ENCODE measurements at regions not wholly inside any gene's neighbourhood (a gene's known extent, or its start where the extent isn't known, plus 50 kb on each side); places are given as distances from the start of the nearest gene placed in this dataset.

DNA sequence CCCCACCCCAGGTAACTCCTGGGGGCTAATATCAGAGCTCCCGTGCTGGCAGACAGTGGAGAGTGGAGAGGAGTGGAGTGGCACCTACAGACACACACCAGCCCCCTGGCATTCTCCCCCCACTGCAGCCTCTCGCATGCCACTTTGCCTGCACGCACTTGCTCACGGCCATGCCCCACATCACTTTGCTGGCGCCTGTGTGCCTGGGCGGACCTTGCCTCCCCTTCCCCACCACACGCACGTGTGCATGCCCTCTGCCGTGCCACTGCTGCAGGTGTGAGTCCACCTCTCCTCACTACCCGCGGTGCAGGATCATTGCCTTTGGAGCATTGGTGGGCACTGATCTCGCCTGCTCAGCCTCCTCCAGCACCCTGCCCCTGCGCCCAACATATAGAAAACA, 72.6 kb upstream of the DOK6 start:
- POLR2A ChIA-PET: no interaction called here
- CTCF ChIA-PET: no interaction called here
- TF ChIP-seq, protein P1, sequence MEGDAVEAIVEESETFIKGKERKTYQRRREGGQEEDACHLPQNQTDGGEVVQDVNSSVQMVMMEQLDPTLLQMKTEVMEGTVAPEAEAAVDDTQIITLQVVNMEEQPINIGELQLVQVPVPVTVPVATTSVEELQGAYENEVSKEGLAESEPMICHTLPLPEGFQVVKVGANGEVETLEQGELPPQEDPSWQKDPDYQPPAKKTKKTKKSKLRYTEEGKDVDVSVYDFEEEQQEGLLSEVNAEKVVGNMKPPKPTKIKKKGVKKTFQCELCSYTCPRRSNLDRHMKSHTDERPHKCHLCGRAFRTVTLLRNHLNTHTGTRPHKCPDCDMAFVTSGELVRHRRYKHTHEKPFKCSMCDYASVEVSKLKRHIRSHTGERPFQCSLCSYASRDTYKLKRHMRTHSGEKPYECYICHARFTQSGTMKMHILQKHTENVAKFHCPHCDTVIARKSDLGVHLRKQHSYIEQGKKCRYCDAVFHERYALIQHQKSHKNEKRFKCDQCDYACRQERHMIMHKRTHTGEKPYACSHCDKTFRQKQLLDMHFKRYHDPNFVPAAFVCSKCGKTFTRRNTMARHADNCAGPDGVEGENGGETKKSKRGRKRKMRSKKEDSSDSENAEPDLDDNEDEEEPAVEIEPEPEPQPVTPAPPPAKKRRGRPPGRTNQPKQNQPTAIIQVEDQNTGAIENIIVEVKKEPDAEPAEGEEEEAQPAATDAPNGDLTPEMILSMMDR (IDR thresholded peaks at IDR 0.05; ENCODE audit: insufficient read depth, low read depth, low read length): no peak

DNA sequence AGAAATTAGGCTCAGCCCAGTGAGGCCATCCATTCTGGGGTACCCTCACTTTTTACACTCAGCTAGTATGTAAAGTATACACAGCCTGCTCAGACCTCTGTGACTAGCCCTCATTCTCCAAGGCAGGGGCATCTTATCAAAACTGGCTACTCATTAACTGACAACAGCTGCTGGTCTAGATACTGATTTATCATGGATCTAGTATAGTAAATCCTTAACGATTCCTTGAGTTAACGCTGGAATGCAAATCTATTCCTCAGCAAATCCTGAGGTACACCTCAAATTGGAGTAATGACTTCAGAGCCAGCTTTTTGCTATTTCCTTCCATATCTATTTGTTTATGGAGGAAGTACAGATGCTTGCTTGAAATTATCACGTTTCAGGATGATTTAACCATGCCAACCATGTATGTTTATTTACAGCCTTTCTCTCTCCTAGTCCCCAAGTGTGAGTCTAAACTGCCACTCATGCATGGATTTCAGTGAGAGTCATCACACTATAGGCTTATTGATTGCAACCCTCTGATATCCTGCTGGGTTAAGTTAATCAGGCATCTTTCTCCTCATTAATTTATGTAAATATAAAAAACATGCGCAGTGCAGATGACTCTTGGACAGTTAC, 70.2 kb upstream of the DOK6 start:
- CTCF ChIA-PET: no interaction called here
- H3K36me3 ChIP-seq (ENCODE audit: control insufficient read depth, insufficient read depth, low read length): no peaks in the 10 kb centered on the region

More for the DNA sequence above, 72.6 kb upstream of the DOK6 start:
- Histone ChIP-seq H3K36me3 (ENCODE audit: control insufficient read depth, insufficient read depth, low read length) (no peaks in the 10 kb centered on the region), H3K4me3 (ENCODE audit: low read depth, low read length) (no peak overlapping the region), H3K27me3 (ENCODE audit: control insufficient read depth, insufficient read depth, low read length) (no peaks in the 10 kb centered on the region)
- DNase-seq (ENCODE audit: low read depth): no peak

DNA sequence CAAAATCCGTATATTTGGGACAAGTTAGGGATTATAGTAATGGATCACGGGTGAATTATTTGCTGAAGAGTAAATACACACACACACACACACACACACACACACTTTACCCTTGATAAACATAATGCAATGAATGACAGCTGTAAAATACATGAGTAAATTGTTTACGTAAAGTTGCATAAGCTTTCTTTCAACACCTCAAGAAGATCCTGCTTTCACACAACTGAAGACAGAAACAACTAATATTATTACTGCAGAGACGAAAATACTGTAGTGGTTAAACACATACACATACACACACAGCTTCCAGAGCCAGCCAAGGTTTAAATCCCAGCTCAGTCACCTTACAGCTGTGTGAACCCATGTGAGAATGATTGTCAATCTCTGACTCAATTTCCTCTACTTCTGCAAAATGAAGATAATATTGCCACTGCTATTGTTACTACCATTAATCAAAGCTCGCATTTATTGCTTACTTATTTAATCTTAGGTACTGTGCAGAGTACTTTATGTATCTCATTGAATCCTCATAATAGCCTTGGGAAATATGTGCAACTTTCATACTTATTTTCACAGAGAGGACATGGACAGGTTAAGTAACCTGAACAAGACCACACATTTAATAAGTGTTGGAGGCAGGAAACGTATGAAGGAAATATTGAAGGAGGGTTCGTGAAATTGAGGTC, 50.6 kb upstream of the DOK6 start:
- TF ChIP-seq, protein P1 (IDR thresholded peaks at IDR 0.05; ENCODE audit: insufficient read depth, low read depth, low read length): no peak
- Histone ChIP-seq H3K36me3 (ENCODE audit: control insufficient read depth, insufficient read depth, low read length) (no peaks in the 10 kb centered on the region), H3K27me3 (ENCODE audit: control insufficient read depth, insufficient read depth, low read length) (no peaks in the 10 kb centered on the region), H3K4me3 (ENCODE audit: low read depth, low read length) (no peak overlapping the region)
- CTCF ChIA-PET: no interaction called here
- POLR2A ChIA-PET: no interaction called here
- no peak for DNase-seq (ENCODE audit: low read depth)

More for the DNA sequence above, 70.2 kb upstream of the DOK6 start:
- TF ChIP-seq, protein P1 (IDR thresholded peaks at IDR 0.05; ENCODE audit: insufficient read depth, low read depth, low read length): no peak
- Histone ChIP-seq H3K4me3 (ENCODE audit: low read depth, low read length) (no peak overlapping the region), H3K27me3 (ENCODE audit: control insufficient read depth, insufficient read depth, low read length) (no peaks in the 10 kb centered on the region)
- POLR2A ChIA-PET: no interaction called here
- no peak for DNase-seq (ENCODE audit: low read depth)

Measured in BJ (cell line).